Epithelial cell of proximal tubule (primary cell): ENCODE measurements at regions not wholly inside any gene's neighbourhood (a gene's known extent, or its start where the extent isn't known, plus 50 kb on each side); places are given as distances from the start of the nearest gene placed in this dataset.

Experiments used
- DNase-seq: peaks from one replicate; pipeline ENCODE4 v3.0.0-alpha.2; 2011; ENCODE audit warnings: low read depth
- H3K4me3 ChIP-seq: 2 replicates; pipeline ENCODE4 v1.5.1; 2011; ENCODE audit warnings: low read depth, mild to moderate bottlenecking, low read length
- TF ChIP-seq, protein P1 (sequence below): conservative IDR thresholded peaks from 2 replicates; pipeline ENCODE4 v1.5.1; 2012; ENCODE audit warnings: low read depth, mild to moderate bottlenecking, low read length

DNA sequence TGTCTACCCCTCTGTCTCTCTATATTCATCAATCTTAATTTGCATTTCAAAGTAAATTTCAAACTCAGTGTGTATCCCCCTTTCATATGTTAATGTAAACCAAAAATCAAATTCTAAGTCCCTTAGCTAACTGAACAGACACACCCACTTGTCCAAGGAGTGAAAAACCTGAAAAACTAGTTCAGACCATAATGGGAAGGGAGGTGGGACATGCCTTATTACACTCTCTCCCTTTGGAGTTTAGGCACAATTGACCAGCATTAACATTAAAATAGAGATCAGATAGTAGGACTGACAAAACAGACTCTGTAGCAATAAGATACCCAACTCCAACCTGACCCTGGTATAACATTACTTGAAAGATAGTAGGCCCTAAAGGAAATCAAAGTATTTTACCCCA, 247.7 kb upstream of the GADL1 start:
- H3K4me3 ChIP-seq: no peak overlapping the region
- DNase-seq: no peak
- TF ChIP-seq, protein P1, sequence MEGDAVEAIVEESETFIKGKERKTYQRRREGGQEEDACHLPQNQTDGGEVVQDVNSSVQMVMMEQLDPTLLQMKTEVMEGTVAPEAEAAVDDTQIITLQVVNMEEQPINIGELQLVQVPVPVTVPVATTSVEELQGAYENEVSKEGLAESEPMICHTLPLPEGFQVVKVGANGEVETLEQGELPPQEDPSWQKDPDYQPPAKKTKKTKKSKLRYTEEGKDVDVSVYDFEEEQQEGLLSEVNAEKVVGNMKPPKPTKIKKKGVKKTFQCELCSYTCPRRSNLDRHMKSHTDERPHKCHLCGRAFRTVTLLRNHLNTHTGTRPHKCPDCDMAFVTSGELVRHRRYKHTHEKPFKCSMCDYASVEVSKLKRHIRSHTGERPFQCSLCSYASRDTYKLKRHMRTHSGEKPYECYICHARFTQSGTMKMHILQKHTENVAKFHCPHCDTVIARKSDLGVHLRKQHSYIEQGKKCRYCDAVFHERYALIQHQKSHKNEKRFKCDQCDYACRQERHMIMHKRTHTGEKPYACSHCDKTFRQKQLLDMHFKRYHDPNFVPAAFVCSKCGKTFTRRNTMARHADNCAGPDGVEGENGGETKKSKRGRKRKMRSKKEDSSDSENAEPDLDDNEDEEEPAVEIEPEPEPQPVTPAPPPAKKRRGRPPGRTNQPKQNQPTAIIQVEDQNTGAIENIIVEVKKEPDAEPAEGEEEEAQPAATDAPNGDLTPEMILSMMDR: no peak

DNA sequence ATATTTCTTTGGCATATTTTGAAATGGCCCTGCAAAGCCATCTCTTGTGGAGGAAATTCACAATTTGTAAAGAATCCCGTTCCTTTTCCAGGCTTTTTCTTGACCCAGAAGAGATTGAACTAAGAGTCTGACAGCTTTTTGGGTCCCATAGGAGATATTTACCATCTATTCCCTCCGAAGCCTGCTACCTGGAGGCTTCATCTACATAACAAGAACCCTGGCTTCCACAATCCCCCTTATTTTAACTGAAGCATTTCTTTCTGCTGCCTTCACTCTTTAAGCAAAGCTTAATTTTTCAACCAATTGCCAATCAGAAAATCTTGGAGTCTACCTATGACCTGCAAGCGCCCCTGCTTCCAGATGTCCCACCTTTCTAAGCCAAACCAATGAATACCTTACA, 248.1 kb upstream of the GADL1 start:
- DNase-seq: no peak
- TF ChIP-seq, protein P1: no peak
- no peak overlapping the region for H3K4me3 ChIP-seq

DNA sequence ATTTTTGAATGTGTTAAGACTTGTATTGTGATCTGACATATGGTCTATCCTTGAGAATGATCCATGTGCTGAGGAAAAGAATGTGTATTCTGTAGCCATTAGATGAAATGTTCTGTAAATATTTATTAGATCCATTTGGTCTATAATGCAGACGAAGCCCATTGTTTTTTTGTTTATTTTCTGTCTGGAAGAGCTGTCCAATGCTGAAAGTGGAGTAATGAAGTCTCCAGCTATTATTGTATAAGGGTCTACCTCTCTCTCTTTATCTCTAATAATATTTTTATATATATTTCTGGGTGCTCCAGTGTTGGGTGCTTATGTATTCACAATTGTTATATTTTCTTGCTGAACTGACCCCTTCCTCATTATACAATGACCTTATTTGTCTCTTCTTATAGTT, 250.6 kb upstream of the GADL1 start:
- TF ChIP-seq, protein P1: no peak
- DNase-seq: no peak

DNA sequence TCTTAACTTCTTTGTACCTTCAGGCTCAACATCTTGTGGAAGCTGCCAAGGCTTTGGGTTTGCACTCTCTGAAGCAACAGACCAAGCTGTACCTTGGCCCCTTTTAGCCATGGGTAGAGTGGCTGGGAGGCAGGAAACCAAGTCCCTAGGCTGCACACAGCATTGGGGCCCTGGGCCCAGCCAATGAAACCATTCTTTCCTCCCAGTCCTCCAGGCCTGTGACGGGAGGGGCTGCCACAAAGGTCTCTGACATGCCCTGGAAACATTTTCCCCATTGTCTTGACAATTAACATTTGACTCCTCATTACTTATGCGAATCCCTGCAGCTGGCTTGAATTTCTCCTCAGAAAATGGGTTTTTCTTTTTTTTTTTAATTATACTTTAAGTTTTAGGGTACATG, 253.1 kb upstream of the GADL1 start:
- TF ChIP-seq, protein P1: no peak
- H3K4me3 ChIP-seq: no peak overlapping the region
- DNase-seq: no peak

More for the DNA sequence above, 250.6 kb upstream of the GADL1 start:
- H3K4me3 ChIP-seq: no peak overlapping the region

DNA sequence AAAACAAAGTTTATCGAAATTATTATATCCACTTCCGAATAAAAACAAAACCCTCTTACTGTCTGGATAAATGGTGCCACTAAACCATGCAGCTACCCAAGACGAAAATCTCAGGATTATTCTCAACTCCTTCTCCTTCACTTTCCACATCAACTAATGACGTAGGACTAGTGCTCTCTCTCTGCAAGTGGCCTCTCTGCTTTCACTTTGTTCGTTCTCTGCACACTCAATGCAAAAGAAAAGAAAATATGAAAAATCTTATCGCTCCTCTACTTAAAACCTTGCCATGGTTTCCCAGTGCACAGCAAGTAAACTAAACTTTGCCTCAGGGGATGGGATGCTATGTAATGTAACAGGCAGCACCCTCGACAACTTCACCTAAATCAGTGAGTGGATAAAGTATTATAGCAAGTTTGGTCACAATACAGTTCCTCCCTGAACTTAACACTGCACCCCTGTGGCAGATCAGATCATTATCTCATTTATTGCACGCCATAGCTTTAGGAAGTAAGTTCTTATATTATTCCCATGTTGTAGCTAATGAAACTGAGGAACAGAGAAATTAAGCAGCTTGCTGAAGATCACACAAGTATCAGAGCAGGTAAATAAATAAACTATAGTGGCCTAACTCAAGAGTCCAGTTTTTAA, 262.7 kb upstream of the GADL1 start:
- H3K4me3 ChIP-seq: no peak overlapping the region
- TF ChIP-seq, protein P1: no peak
- DNase-seq: no peak

DNA sequence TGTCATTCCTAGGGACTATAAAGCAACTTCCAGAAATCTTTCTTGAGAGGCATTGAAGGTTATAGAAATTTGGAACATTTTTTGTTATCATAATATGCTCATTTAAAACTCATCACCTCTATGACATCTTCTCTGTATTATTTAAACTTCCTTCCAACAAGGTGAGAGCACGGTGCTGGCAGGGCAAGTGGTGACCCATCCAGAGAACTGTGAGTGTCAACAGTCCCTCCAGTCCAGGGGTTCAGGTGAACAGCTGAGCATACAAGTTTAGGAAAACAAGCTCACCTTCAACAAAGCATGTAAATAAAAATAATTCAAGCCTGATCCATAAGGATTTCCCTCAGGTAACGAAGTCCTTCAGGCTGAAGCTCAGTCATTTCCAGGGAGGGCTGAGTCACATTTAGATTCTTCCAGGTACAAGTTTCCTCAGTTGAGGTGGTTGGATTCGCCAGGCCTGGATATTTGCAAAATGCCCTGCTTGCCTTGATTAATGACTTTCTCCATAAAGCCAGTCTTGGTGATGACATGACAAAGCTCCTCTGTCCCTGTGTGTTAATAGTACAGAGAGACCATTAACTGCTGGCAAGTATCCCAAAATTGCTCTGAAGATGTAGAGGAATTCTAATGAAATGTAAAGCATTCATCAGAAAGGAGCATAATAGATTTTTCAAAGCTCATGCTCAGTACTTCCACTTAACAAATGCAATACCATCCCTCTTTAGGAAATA, 263.6 kb upstream of the GADL1 start:
- no peak overlapping the region for H3K4me3 ChIP-seq
- TF ChIP-seq, protein P1: no peak
- DNase-seq: no peak
